H9 (cell line): ENCODE measurements at regions not wholly inside any gene's neighbourhood (a gene's known extent, or its start where the extent isn't known, plus 50 kb on each side); places are given as distances from the start of the nearest gene placed in this dataset.
A peak's percentile ranks its signal among the peaks of the same experiment; 100 is the strongest.

Experiments used
- DNase-seq: peaks from one replicate; pipeline ENCODE4 v3.0.0-alpha.2; 2017
- H2AFZ ChIP-seq: one replicate; pipeline ENCODE4 v1.6.1; 2013; ENCODE audit warnings: mild to moderate bottlenecking, low read length, control low read depth, moderate library complexity
- H2AK5ac ChIP-seq: 2 replicates; pipeline ENCODE4 v1.6.1; 2013; ENCODE audit warnings: low read length, control low read depth, mixed read lengths; ENCODE audit not compliant: insufficient read length
- H2BK120ac ChIP-seq: one replicate; pipeline ENCODE4 v1.6.1; 2013; ENCODE audit warnings: low read depth, mild to moderate bottlenecking, low read length, control low read depth, inconsistent platforms; ENCODE audit not compliant: poor library complexity, severe bottlenecking
- H2BK12ac ChIP-seq: 2 replicates; pipeline ENCODE4 v1.6.1; 2013; ENCODE audit warnings: low read length, control low read depth, mixed read lengths, low read depth; ENCODE audit not compliant: insufficient read length
- H2BK15ac ChIP-seq: 2 replicates; pipeline ENCODE4 v1.6.1; 2013; ENCODE audit warnings: low read depth, low read length, control low read depth
- H2BK20ac ChIP-seq: one replicate; pipeline ENCODE4 v1.6.1; 2013; ENCODE audit warnings: low read depth, mild to moderate bottlenecking, low read length, control low read depth, inconsistent platforms; ENCODE audit not compliant: poor library complexity, severe bottlenecking
- H2BK5ac ChIP-seq: 2 replicates; pipeline ENCODE4 v1.6.1; 2013; ENCODE audit warnings: low read length, control low read depth, mixed read lengths; ENCODE audit not compliant: insufficient read length
- H3K14ac ChIP-seq: 2 replicates; pipeline ENCODE4 v1.6.1; 2013; ENCODE audit warnings: low read length, control low read depth; ENCODE audit not compliant: insufficient read depth
- H3K18ac ChIP-seq: 2 replicates; pipeline ENCODE4 v1.6.1; 2013; ENCODE audit warnings: low read depth, mild to moderate bottlenecking, mixed read lengths, low read length, control low read depth; ENCODE audit not compliant: insufficient read length
- H3K23ac ChIP-seq: 2 replicates; pipeline ENCODE4 v1.6.1; 2013; ENCODE audit warnings: low read length, control low read depth, mixed read lengths, low read depth; ENCODE audit not compliant: insufficient read length
- H3K23me2 ChIP-seq: 2 replicates; pipeline ENCODE4 v1.6.1; 2013; ENCODE audit warnings: low read depth, mild to moderate bottlenecking, mixed read lengths, low read length, control low read depth; ENCODE audit not compliant: insufficient read length, poor library complexity, severe bottlenecking
- H3K27ac ChIP-seq: 2 replicates; pipeline ENCODE4 v1.5.1; 2013; ENCODE audit warnings: low read length, control low read depth, mixed read lengths, low read depth; ENCODE audit not compliant: insufficient read length
- H3K27me3 ChIP-seq: 2 replicates; pipeline ENCODE4 v1.6.1; 2013; ENCODE audit warnings: low read length, control low read depth, inconsistent platforms; ENCODE audit not compliant: insufficient read depth
- H3K4ac ChIP-seq: 2 replicates; pipeline ENCODE4 v1.6.1; 2013; ENCODE audit warnings: low read depth, mild to moderate bottlenecking, control low read depth, inconsistent platforms, low read length, moderate library complexity
- H3K4me1 ChIP-seq: 2 replicates; pipeline ENCODE4 v1.6.1; 2013; ENCODE audit warnings: low read length, control low read depth, inconsistent platforms; ENCODE audit not compliant: insufficient read depth
- H3K4me2 ChIP-seq: 2 replicates; pipeline ENCODE4 v1.6.1; 2013; ENCODE audit warnings: low read length, control low read depth, mixed read lengths; ENCODE audit not compliant: insufficient read length, insufficient read depth
- H3K56ac ChIP-seq: 2 replicates; pipeline ENCODE4 v1.6.1; 2013; ENCODE audit warnings: low read depth, mild to moderate bottlenecking, mixed read lengths, low read length, control low read depth; ENCODE audit not compliant: insufficient read length
- H3K79me1 ChIP-seq: 2 replicates; pipeline ENCODE4 v1.6.1; 2013; ENCODE audit warnings: low read depth, mild to moderate bottlenecking, moderate library complexity, low read length, control low read depth, inconsistent platforms; ENCODE audit not compliant: insufficient read depth, poor library complexity, severe bottlenecking
- H3K79me2 ChIP-seq: 2 replicates; pipeline ENCODE4 v1.6.1; 2013; ENCODE audit warnings: low read length, control low read depth, inconsistent platforms; ENCODE audit not compliant: insufficient read depth
- H3K9ac ChIP-seq: 2 replicates; pipeline ENCODE4 v1.6.1; 2013; ENCODE audit warnings: low read length, control low read depth, mixed read lengths; ENCODE audit not compliant: insufficient read length; ENCODE audit errors: extremely low read depth
- H3K9me3 ChIP-seq: one replicate; pipeline ENCODE4 v1.6.1; 2013; ENCODE audit warnings: low read depth, low read length, inconsistent platforms; ENCODE audit not compliant: control insufficient read depth
- H3T11ph ChIP-seq: one replicate; pipeline ENCODE4 v1.6.1; 2013; ENCODE audit warnings: mild to moderate bottlenecking, low read length, control low read depth, inconsistent platforms
- H4K20me1 ChIP-seq: one replicate; pipeline ENCODE4 v1.6.1; 2013; ENCODE audit not compliant: control insufficient read depth, insufficient read length, insufficient read depth
- H4K5ac ChIP-seq: 2 replicates; pipeline ENCODE4 v1.6.1; 2013; ENCODE audit warnings: low read depth, mild to moderate bottlenecking, mixed read lengths, low read length, control low read depth; ENCODE audit not compliant: insufficient read length
- H4K8ac ChIP-seq: replicated peaks from 2 replicates; pipeline ENCODE4 v1.6.1; 2013; ENCODE audit warnings: low read length, control low read depth, mixed read lengths, low read depth; ENCODE audit not compliant: insufficient read length
- H4K91ac ChIP-seq: 2 replicates; pipeline ENCODE4 v1.6.1; 2013; ENCODE audit warnings: low read depth, mild to moderate bottlenecking, moderate library complexity, mixed read lengths, low read length, control low read depth; ENCODE audit not compliant: insufficient read length
- H3K27ac Mint-ChIP-seq, 3 experiments: 2 replicates in 2 of 3; 3 replicates in 1 of 3; pipeline ENCODE4 v1.8.0; 2020 to 2021; ENCODE audit warnings: mixed read lengths in 3 of 3, mild to moderate bottlenecking in 1 of 3, moderate library complexity in 1 of 3
- H3K27me3 Mint-ChIP-seq: 2 replicates; pipeline ENCODE4 v1.8.0; 2021; ENCODE audit warnings: low read depth, mild to moderate bottlenecking, moderate library complexity, mixed read lengths
- H3K36me3 Mint-ChIP-seq, 3 experiments: 2 replicates in 2 of 3; 3 replicates in 1 of 3; pipeline ENCODE4 v1.8.0; 2020 to 2021; ENCODE audit warnings: low read depth in 3 of 3, mixed read lengths in 3 of 3; ENCODE audit not compliant: insufficient read depth in 1 of 3
- H3K4me1 Mint-ChIP-seq, 2 experiments: 2 replicates each; pipeline ENCODE4 v1.8.0; 2020; ENCODE audit warnings: mixed read lengths in 2 of 2
- H3K4me3 Mint-ChIP-seq, 2 experiments: 2 replicates in 1 of 2; 3 replicates in 1 of 2; pipeline ENCODE4 v1.8.0; 2020 to 2021; ENCODE audit warnings: mild to moderate bottlenecking in 2 of 2, mixed read lengths in 2 of 2, moderate library complexity in 1 of 2
- H3K9me3 Mint-ChIP-seq, 2 experiments: 2 replicates in 1 of 2; 3 replicates in 1 of 2; pipeline ENCODE4 v1.8.0; 2020; ENCODE audit warnings: mild to moderate bottlenecking in 2 of 2, mixed read lengths in 2 of 2, moderate library complexity in 1 of 2
- CTCF ChIP-seq: fragments of 200-600 bp; sonication (generic); conservative IDR thresholded peaks from 3 replicates; pipeline ENCODE4 v1.8.0; 2021; ENCODE audit warnings: antibody characterized with exemption, mild to moderate bottlenecking
- WGBS: extraction: QIAGEN DNeasy Blood & Tissue Kit; methylation state at CpG from one replicate; pipeline ENCODE4 v1.1.7; 2013; ENCODE audit warnings: missing lambda C conversion rate, low lambda C conversion rate, mixed read lengths; ENCODE audit not compliant: insufficient read length; ENCODE audit errors: extremely low coverage; 5-methylcytosine and 5-hydroxymethylcytosine counted together

GRCh38 chr17:36705874-36706731, 104.7 kb downstream of the MRM1 start:
- H3K27me3 Mint-ChIP-seq: peaks cover 50% of the 10 kb centered on the region

More at GRCh38 chr17:36705874-36706731, 104.7 kb downstream of the MRM1 start:
- H2AFZ ChIP-seq: no peak overlapping the region
- Mint-ChIP-seq H3K4me3 (no peak overlapping the region), H3K36me3 (no peaks in the 10 kb centered on the region), H3K4me1 (peaks cover 5 to 15% of the 10 kb centered on the region in 2 experiments), H3K9me3 (no peaks in the 10 kb centered on the region), H3K27ac (no peak overlapping the region; a peak in 1 of 7 replicates)
- no peak overlapping the region for H4K91ac ChIP-seq
- H3K14ac ChIP-seq: no peak overlapping the region
- H4K20me1 ChIP-seq: no peaks in the 10 kb centered on the region
- H3T11ph ChIP-seq: no peak overlapping the region
- peak; percentile 93 for TF ChIP-seq CTCF
- no peak overlapping the region for H4K8ac ChIP-seq
- no peaks in the 10 kb centered on the region for H3K9me3 ChIP-seq
- no peak overlapping the region for H2BK5ac ChIP-seq
- H2BK20ac ChIP-seq: no peak overlapping the region
- H3K56ac ChIP-seq: no peak overlapping the region
- H2BK12ac ChIP-seq: no peak overlapping the region
- H3K4me2 ChIP-seq: no peak overlapping the region
- no peak overlapping the region for H2BK15ac ChIP-seq
- H3K18ac ChIP-seq: no peak overlapping the region
- H3K4ac ChIP-seq: no peak overlapping the region
- peak; percentile 80 for DNase-seq
- H4K5ac ChIP-seq: no peak overlapping the region
- H3K9ac ChIP-seq: no peak overlapping the region
- H2BK120ac ChIP-seq: no peak overlapping the region
- H3K27me3 ChIP-seq: peaks cover under 1% of the 10 kb centered on the region; the same call in 1 of the 2 replicates
- WGBS: no CpG with 5 or more reads among the region's 15 CpGs
- no peak overlapping the region for H3K27ac ChIP-seq
- no peaks in the 10 kb centered on the region for H3K4me1 ChIP-seq
- no peaks in the 10 kb centered on the region for H3K79me2 ChIP-seq
- H3K79me1 ChIP-seq: no peaks in the 10 kb centered on the region
- H2AK5ac ChIP-seq: no peak overlapping the region
- H3K23ac ChIP-seq: no peak overlapping the region
- H3K23me2 ChIP-seq: no peaks in the 10 kb centered on the region
